ENCODE measurements at regions not wholly inside any gene's neighbourhood (a gene's known extent, or its start where the extent isn't known, plus 50 kb on each side); places are given as distances from the start of the nearest gene placed in this dataset.

DNA sequence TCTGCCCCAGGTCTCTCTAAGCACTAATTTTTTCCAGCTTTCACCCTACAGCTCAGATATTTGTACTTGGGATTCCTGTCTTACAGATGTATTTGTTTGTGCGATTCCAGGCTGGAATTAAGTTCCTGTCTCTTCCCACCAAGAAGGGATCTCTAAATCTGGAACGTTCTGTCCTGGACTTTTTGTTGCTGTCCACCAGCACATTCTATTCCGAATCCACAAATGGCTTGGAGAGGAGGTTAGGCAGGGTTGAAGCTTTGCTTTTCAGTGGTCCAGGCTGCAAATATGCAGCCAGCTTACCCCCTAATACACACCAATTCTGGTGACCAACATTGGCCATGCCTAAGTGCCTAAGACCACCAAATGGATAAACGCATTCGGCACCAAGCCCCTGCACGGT, 315.0 kb downstream of the TNS1 start:
- DNase-seq = no peak

DNA sequence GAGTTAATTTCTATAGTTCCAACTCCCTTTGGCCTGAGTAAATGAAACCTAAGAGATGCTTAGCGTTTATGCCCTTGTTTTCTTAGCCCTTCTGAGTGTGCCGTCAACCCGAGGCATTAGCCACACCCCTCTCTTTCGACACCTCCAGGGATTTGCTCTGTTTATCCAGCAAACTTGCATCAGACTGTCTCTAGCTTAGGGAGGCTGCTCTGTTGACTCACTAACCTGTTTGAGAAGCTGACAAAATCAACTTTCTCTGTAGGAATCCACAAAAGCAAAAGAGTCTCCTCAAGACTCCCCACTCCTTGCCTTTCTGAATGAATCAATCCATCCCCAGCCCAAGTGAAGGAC, 317.6 kb downstream of the TNS1 start:
- DNase-seq = no peak

DNA sequence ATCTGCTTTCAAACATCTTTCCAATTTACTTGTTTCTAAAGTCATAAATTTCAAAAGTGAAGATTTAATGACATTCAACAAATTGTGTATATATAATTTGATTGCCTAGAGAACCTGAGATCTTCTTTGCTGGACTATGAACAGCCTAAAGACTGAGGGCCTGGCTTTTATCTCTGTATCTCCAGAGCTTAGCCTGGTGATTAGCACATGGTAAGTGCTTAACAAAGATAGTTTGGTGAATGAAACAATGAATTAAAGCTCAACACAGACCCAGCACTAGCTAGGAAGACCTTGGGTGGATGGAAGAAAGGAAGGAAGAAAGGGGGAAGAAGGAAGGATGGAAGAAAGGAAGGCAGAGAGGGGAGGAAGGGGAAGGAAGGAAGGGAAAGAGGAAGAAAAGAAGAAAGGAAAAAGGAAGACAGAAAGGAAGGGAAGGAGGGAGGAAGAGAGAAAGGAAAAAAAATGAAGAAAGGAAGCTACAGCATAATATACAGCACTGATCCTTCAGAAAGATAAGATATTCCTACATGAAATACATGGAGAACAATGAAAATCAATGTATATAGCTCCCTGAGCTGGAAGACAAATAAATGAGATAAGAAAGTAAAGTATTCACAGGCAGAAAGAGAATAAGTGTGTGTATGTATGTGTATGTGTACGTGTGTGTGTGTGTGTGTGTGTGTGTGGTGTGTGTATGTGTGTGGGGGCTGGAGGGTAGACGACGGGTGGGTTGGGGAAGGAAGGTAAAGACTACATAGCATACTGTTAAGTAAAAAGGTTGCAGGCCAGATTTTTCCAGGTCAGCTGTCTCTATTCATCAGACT, 318.2 kb downstream of the TNS1 start:
- no peak for DNase-seq

DNA sequence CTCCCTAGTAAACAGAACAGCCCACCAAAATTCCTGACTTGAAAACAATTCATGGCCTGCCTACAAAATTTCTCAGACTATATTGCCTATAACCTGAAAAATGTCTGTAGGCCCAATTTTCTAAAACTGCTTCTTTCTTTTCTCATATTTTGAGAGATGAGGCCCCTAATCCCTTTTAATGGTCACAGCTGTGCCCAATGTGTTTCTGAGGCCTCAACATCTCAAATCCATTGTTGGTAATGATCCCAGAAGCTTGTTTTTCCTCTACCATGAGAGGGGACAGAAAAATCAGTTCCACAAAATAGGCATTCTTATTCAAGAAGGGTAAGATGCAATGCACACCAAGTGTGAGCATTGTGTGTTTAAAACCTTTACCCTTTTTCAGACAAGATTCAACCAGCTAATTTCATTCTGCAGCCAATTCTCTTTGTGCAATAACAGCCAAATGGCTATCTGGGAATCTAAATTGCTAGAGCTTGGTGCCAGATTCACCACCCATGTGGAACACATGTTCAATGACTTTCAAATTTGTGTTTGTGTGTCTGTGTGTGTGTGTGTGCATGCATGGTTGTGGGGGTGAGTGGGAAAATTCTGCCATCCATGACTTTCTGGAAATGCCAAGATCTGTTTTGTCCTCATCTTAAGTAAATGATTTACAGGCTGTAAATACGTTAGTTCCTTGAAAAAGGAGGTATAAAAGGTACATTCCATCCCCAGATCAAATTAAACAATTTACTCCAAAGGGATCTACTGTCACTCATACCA, 319.5 kb downstream of the TNS1 start:
- DNase-seq = no peak

GRCh38 chr2:217681791-217682190, 321.0 kb downstream of the TNS1 start:
- no peak for DNase-seq

GRCh38 chr2:217680381-217680780, 322.4 kb downstream of the TNS1 start:
- no peak for DNase-seq

DNA sequence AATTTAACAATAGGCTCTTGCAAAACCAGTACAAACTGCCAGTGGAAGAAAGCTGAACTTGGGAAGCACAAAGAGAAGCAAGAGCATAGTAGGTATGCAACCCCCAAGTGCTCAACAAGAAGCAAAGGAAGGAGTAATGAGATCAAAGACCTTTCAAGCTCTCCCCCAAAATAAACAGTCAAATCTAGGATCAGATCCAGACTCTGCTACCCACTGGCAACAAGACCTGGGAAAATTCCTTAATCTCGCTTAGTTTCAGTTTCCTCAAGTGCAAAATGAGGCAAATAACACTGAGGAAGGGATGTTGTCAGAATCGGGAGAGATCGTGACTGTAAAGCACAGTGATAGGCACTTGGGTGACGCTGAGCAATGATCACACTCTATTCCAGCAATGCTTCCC, 329.2 kb downstream of the TNS1 start:
- DNase-seq = no peak

DNA sequence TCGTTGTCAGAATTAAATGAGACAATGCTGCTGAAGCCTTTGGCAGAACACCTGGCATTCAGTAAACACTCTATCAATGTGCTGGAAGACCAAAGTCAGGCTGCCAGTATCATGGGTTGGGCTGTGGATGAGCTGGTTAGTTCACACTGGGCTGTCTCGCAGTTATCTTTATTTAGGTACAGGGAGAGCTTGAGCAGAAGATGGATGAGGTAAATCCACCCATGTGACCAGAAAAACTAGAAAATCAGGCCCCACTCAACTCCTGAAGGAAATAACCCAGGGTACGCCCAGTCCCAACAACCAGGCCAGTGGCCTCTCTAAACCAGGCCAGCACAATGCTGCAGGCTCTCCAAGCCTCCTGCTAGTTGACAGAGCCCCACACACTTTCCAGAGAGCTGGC, 330.3 kb downstream of the TNS1 start:
- no peak for DNase-seq

DNA sequence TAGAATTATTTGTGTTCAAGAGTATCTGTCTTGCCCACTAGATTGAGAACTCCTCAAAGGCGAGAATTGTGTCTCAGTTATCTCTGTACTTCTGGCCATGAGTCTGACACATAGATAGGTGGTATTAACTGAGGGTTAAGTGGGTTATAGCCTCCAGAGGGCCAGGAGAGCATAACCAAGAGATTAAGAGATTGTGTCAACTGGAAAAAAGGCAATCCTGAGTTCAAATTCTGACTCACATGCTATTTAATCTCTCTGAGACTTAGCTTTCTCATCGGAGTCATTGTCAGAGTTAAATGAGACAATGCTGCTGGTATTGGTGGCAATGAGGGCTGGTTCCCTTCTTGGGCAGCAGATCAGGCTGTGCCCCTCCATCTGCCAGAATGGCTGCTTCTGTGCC, 330.9 kb downstream of the TNS1 start:
- no peak for DNase-seq

- no peak for DNase-seq
These were observed 331.7 kb downstream of the TNS1 start for GRCh38 chr2:217671075-217671474.

GRCh38 chr2:217669831-217670230, 333.0 kb downstream of the TNS1 start:
- no peak for DNase-seq

- DNase-seq = no peak
These were observed 335.3 kb downstream of the TNS1 start for GRCh38 chr2:217667512-217667911.

GRCh38 chr2:217667035-217667434, 335.8 kb downstream of the TNS1 start:
- no peak for DNase-seq

DNA sequence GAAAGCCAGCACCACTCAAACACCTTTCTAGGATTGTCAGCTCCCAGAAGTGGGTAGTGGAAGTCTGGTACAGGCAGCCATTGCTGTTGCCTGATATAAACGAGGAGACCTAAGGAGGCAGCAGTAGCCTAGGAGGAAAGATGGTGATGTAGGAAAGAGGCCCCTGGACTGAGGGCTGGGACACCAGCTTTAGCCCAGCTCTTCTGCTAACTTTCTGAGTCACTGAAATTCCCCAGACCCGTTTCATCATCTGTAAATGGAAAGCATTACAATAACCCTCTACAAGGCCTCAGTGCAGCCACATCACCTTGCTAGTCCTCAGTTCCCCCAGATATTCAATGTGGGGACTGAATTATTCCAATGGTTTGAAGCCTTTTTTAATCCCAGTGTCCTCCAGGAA, 336.5 kb downstream of the TNS1 start:
- DNase-seq = no peak

- no peak for DNase-seq
These were observed 338.0 kb downstream of the TNS1 start for GRCh38 chr2:217664761-217665160.

DNA sequence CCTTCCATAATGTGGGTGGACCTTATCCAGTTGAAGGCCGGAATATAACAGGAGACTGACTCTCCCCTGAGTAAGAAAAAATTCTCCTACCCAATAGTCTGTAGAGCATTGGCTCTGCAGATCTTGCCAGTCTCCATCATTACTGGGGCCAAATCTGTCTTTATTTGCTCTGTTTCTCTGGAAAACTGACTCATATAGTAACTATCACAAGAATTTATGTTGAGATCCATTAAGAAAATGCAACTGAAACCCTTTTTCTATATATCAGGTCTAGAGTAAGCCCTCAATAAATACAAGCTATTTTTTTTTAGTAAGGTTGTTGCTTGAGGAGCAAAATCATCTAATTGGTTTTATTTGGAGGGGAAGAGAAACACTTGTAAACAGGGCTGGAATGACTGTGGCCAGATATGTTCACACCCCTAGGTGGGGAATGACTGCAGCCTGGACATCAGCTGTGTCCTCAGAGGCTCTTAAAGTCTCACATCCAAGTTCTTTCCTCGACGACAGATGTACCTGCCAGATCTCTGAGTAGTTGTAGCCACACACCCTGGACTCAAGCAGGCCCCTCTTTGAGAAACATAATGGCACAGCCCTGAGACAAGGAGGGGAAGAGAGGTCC, 339.7 kb downstream of the TNS1 start:
- no peak for DNase-seq

DNA sequence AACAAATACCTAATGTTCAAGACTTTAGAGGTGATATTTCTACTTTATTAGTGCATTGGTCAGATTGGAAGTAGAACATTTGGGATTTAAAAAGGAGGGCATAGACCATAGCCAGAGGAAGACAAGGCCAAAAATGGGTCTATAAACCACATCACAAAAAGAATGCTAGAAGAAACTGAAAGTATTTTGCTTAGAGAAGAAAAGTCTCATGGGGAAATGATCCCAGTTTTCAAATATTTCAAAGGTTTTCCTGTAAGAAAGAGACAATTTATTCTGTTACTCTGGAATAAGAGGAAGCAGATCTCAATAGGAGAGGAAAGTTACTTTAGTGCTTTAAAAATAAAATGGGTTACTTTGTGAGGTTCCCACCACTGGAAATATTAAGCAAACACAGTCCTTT, 341.4 kb downstream of the TNS1 start:
- no peak for DNase-seq

DNA sequence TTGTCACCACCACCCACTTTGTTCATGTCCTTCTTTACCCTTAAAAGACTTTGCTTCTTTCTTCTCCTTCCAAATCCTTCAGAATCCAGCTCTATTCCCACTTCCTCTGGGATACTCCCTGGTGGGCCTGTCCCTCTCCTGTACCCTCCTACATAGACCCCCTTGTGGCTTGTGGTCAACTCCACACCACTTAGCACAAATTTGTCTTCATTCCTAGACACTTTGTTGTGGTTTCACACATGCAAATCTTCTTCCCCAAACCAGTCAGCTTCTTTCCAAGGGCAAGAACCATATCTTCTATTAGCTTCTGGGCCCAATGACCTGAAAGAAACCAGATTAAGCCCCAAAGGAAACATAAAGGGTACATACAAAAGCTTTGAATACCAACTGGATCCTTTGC, 342.4 kb downstream of the TNS1 start:
- DNase-seq = no peak

DNA sequence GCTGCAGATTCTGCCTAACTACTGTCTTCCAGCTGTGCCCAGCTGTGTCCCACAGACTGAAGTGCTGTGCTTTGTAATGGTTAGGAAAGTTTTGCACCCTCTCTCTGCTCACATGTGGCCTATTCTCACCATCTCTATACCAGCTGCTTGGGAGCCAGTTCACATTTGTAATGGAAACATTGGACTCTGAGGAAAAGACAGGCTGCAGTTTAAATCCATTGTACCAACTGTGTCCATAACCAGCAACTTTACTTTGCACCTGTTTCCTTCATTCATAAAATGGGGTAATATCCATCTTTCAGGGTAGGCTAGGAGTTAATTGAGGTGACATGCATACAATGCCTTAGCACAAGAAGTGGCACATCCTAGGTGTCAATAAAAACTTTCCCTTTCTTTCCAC, 344.0 kb downstream of the TNS1 start:
- DNase-seq = no peak

DNA sequence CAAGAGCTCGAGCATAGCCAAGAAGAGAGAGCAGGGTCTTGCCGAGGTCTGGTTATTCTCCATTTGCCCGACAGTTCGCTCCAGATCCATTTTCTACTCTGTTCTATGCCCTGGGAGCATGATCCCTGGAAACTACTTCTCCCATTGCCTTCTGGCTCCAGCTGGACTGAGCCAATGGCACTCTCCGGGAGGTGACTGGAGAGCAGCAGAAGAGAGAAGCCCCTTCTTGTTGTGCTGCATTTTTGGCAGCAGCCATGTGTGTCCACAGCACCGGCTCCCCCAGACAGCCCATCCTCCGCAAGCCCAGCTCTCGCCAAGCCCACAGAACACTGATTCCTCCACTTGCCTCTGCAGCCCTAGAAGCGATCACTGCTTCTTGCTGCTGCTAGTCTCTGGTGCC, 345.5 kb downstream of the TNS1 start:
- no peak for DNase-seq

DNA sequence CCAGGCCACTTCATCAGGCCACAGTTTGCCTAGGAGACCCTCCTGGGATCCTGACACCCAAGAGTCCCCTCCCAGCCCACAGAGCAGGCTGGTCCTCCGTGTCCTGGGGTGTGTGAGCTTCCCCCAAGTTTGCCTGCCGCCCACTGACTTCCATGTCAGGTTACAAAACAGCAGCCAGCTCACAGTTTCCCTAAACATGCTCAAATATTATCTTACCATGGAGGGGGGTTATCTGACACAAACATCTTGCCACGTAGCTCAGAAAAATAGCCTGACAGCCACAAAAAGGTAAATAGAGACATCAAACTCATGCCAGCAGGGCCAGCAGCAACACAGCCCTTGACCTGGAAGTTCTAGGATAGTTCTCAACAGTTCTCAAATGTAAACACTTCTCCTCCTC, 346.5 kb downstream of the TNS1 start:
- DNase-seq = no peak

DNA sequence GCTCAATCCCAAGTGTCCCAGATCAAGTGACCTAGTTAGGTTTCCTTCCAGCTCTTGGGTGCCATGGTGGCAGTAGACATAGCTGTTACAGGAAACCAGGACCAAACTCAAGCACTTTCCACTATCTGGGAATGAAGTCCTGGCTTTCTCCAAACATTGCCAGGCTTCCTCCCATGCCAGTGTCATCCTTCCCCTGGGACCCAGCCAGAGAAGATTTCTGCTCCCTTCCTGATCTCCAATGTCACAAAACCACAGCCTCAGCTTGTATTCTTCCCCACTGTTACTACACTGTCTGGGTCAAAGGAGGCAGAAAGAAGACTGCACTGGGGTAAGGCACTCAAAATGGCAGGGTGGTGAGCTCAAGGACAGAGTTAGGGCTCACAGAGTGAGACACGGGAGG, 347.1 kb downstream of the TNS1 start:
- DNase-seq = no peak

DNA sequence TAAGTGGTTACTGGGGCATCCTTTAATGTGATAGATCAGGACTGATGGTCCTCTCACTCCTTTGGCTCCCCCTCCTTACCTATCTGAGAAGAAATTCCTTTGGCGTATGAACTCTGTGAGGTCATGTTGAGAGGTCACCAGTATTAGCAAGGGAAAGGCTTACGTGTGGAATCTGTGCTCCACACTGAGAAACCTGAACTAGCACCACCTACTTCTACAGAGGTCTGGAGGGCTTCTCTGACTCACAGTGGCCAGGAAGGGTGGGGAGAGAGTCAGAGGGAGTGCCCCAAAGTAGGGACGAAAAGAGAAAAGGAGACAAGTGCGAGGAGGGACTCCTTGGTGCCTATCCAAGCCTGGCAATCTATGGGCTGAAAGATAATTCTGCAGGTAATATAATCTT, 348.6 kb downstream of the TNS1 start:
- no peak for DNase-seq
